Neutrophil (primary cell): ENCODE measurements at regions not wholly inside any gene's neighbourhood (a gene's known extent, or its start where the extent isn't known, plus 50 kb on each side); places are given as distances from the start of the nearest gene placed in this dataset.

Experiments used
- H3K27ac ChIP-seq: fragments of 200-600 bp; sonication (generic); 2 replicates; pipeline ENCODE4 v1.5.1; 2016; ENCODE audit warnings: mild to moderate bottlenecking, moderate library complexity
- H3K27me3 ChIP-seq: fragments of 200-600 bp; sonication (generic); 2 replicates; pipeline ENCODE4 v1.6.0; 2016; ENCODE audit warnings: mild to moderate bottlenecking
- H3K36me3 ChIP-seq: fragments of 200-600 bp; sonication (generic); 2 replicates; pipeline ENCODE4 v1.5.1; 2017
- H3K4me1 ChIP-seq, 2 experiments: fragments of 200-600 bp in 1 of 2; sonication (generic) in 1 of 2; 1 replicate in 1 of 2; 2 replicates in 1 of 2; pipeline versions ENCODE4 v1.5.1 to v1.6.1; 2013 to 2016; ENCODE audit warnings: low read depth in 1 of 2, low read length in 1 of 2, mild to moderate bottlenecking in 1 of 2, moderate library complexity in 1 of 2; ENCODE audit not compliant: control insufficient read depth in 1 of 2, insufficient read depth in 1 of 2
- H3K4me3 ChIP-seq, 2 experiments: fragments of 200-600 bp in 1 of 2; sonication (generic) in 1 of 2; 1 replicate in 1 of 2; 2 replicates in 1 of 2; pipeline ENCODE4 v1.5.1; 2013 to 2016; ENCODE audit warnings: low read depth in 1 of 2, low read length in 1 of 2, mild to moderate bottlenecking in 1 of 2, moderate library complexity in 1 of 2
- H3K9me3 ChIP-seq: fragments of 200-600 bp; sonication (generic); 2 replicates; pipeline ENCODE4 v1.5.1; 2016
- TF ChIP-seq, protein P1 (sequence below): fragments of 200-600 bp; sonication (generic); IDR thresholded peaks from 2 replicates; pipeline ENCODE4 v1.5.1; 2016; ENCODE audit warnings: antibody characterized with exemption

DNA sequence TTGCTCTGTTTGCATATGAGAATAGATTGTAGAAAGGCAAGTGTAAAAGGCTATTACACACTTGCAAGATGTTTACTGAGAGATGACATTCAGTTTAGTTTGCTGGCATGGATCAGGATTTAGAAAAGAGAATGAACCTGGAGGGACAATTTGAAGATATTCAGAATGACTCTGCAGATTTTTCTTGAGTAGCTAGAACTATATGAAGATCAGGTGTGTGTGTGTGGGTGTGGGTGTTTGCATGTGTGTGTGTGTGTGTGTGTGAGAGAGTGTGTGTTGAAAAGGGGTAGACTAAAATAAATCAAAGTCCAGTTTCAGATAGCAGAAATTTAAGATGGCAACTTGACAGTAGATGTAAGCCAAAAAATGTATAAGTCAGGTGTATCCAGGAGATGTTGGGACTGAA, 74.0 kb upstream of the ANXA1 start:
- TF ChIP-seq, protein P1, sequence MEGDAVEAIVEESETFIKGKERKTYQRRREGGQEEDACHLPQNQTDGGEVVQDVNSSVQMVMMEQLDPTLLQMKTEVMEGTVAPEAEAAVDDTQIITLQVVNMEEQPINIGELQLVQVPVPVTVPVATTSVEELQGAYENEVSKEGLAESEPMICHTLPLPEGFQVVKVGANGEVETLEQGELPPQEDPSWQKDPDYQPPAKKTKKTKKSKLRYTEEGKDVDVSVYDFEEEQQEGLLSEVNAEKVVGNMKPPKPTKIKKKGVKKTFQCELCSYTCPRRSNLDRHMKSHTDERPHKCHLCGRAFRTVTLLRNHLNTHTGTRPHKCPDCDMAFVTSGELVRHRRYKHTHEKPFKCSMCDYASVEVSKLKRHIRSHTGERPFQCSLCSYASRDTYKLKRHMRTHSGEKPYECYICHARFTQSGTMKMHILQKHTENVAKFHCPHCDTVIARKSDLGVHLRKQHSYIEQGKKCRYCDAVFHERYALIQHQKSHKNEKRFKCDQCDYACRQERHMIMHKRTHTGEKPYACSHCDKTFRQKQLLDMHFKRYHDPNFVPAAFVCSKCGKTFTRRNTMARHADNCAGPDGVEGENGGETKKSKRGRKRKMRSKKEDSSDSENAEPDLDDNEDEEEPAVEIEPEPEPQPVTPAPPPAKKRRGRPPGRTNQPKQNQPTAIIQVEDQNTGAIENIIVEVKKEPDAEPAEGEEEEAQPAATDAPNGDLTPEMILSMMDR = no peak
- Histone ChIP-seq H3K4me3 (no peak overlapping the region), H3K9me3 (no peaks in the 10 kb centered on the region), H3K27ac (no peak overlapping the region), H3K36me3 (no peaks in the 10 kb centered on the region), H3K27me3 (no peaks in the 10 kb centered on the region), H3K4me1 (no peaks in the 10 kb centered on the region)

DNA sequence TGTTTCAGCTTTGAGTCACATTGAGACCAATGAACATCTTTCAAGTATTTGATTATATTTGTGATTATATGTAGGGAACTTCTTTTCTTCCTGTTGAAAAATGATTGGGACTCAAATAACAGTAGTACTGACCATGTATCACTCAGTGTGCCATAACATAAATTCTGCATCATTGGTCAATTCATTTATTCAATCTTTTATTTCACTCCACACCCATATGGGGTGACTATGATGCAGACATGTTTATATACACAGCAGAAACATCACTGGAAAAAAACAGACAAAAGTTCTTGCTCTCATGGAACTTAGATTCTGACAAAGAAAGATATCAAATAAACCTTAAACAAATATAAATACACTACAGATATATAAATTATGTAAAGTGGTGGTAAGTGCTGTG, 74.7 kb upstream of the ANXA1 start:
- TF ChIP-seq, protein P1 = no peak
- no peaks in the 10 kb centered on the region for H3K36me3 ChIP-seq
- H3K9me3 ChIP-seq = no peaks in the 10 kb centered on the region
- no peaks in the 10 kb centered on the region for H3K4me1 ChIP-seq
- H3K27ac ChIP-seq = no peak overlapping the region
- no peak overlapping the region for H3K4me3 ChIP-seq
- H3K27me3 ChIP-seq = no peaks in the 10 kb centered on the region

- H3K27me3 ChIP-seq = no peaks in the 10 kb centered on the region
- H3K9me3 ChIP-seq = no peaks in the 10 kb centered on the region
- no peaks in the 10 kb centered on the region for H3K4me1 ChIP-seq
- H3K4me3 ChIP-seq = no peak overlapping the region
- H3K27ac ChIP-seq = no peak overlapping the region
- H3K36me3 ChIP-seq = no peaks in the 10 kb centered on the region
- TF ChIP-seq, protein P1 = no peak
These were observed 77.4 kb upstream of the ANXA1 start for GRCh38 chr9:73074176-73074708.

- Histone ChIP-seq H3K36me3 (no peaks in the 10 kb centered on the region), H3K4me1 (no peaks in the 10 kb centered on the region), H3K9me3 (no peaks in the 10 kb centered on the region), H3K27ac (no peak overlapping the region), H3K27me3 (no peaks in the 10 kb centered on the region), H3K4me3 (no peak overlapping the region)
- TF ChIP-seq, protein P1 = no peak
These were observed 78.1 kb upstream of the ANXA1 start for GRCh38 chr9:73073337-73074175.

DNA sequence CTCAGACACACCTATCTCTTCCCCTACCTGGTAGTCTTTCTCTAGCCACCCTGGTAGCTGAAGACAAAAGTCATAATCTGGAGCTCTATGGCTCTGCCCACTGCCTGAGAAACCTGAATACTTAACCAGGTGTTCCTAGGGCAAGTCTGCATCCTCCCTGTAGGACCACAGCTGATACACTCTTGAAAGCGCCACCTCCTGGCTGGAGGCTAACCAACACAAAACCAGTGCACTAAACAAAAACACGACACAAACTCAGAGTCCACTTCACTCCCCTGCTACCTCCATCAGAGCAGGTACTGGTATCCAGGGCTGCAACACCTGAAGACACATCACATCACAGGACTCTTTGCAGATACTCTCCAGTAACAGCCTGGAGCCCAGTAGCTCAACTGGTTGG, 84.6 kb upstream of the ANXA1 start:
- H3K27ac ChIP-seq = no peak overlapping the region
- H3K36me3 ChIP-seq = no peaks in the 10 kb centered on the region
- TF ChIP-seq, protein P1 = no peak
- H3K4me3 ChIP-seq = no peak overlapping the region
- no peaks in the 10 kb centered on the region for H3K27me3 ChIP-seq
- no peaks in the 10 kb centered on the region for H3K9me3 ChIP-seq
- H3K4me1 ChIP-seq = no peaks in the 10 kb centered on the region
